Esophagus muscularis mucosa (tissue), 3 donors: ENCODE measurements at regions not wholly inside any gene's neighbourhood (a gene's known extent, or its start where the extent isn't known, plus 50 kb on each side); places are given as distances from the start of the nearest gene placed in this dataset.

Experiments
- POLR2AphosphoS5 ChIP-seq, 2 donors: sonication (generic); formaldehyde crosslinking; IDR thresholded peaks; one replicate each; pipeline ENCODE4 v1.6.1; 2017; ENCODE audit warnings: antibody characterized with exemption in 2 of 2
- TF ChIP-seq, protein P1 (sequence below), 3 experiments: fragments of 200-600 bp in 2 of 3; fragments of 450-650 bp in 1 of 3; sonication (generic) in 2 of 3; IDR thresholded peaks; one replicate each; pipeline ENCODE4 v1.5.1; 2017 to 2019; ENCODE audit warnings: antibody characterized with exemption in 3 of 3, mild to moderate bottlenecking in 2 of 3, moderate library complexity in 1 of 3

- TF ChIP-seq, protein P1, sequence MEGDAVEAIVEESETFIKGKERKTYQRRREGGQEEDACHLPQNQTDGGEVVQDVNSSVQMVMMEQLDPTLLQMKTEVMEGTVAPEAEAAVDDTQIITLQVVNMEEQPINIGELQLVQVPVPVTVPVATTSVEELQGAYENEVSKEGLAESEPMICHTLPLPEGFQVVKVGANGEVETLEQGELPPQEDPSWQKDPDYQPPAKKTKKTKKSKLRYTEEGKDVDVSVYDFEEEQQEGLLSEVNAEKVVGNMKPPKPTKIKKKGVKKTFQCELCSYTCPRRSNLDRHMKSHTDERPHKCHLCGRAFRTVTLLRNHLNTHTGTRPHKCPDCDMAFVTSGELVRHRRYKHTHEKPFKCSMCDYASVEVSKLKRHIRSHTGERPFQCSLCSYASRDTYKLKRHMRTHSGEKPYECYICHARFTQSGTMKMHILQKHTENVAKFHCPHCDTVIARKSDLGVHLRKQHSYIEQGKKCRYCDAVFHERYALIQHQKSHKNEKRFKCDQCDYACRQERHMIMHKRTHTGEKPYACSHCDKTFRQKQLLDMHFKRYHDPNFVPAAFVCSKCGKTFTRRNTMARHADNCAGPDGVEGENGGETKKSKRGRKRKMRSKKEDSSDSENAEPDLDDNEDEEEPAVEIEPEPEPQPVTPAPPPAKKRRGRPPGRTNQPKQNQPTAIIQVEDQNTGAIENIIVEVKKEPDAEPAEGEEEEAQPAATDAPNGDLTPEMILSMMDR (IDR thresholded peaks at IDR 0.05), result no peak
- TF ChIP-seq POLR2AphosphoS5 (IDR thresholded peaks at IDR 0.05), result no peak
Measured at GRCh38 chr2:192412394-192412793, 217.7 kb upstream of the TMEFF2 start.
